CD4-positive, CD25-positive, alpha-beta regulatory T cell (primary cell): ENCODE measurements at regions not wholly inside any gene's neighbourhood (a gene's known extent, or its start where the extent isn't known, plus 50 kb on each side); places are given as distances from the start of the nearest gene placed in this dataset.
A peak's percentile ranks its signal among the peaks of the same experiment; 100 is the strongest.

ENCODE experiments used
- ATAC-seq, 2 donors: fragments of 150-1000 bp; cut with Tn5 transposase; one replicate each; pipeline ENCODE4 v1.10.0; 2021; ENCODE audit warnings: low read depth in 2 of 2, moderate number of reproducible peaks in 2 of 2, moderate library complexity in 1 of 2
- DNase-seq, 3 donors: peaks; one replicate each; pipeline versions ENCODE4 v3.0.0 to v3.0.0-alpha.2; 2012 to 2022; ENCODE audit warnings: mixed read lengths in 1 of 3
- H3K27ac ChIP-seq: one replicate; pipeline ENCODE4 v1.7.0; 2013; ENCODE audit warnings: mild to moderate bottlenecking, low read length; ENCODE audit not compliant: insufficient read depth, poor library complexity, severe bottlenecking
- H3K27me3 ChIP-seq: one replicate; pipeline ENCODE4 v1.7.0; 2013; ENCODE audit warnings: low read length; ENCODE audit not compliant: control insufficient read depth, insufficient read depth
- H3K36me3 ChIP-seq: one replicate; pipeline ENCODE4 v1.7.0; 2013; ENCODE audit warnings: mild to moderate bottlenecking, low read length, moderate library complexity; ENCODE audit not compliant: control insufficient read depth, insufficient read depth
- H3K4me1 ChIP-seq: 2 replicates; pipeline ENCODE4 v1.7.0; 2013; ENCODE audit warnings: mild to moderate bottlenecking, low read length; ENCODE audit not compliant: insufficient read depth, control insufficient read depth, poor library complexity, severe bottlenecking
- H3K4me3 ChIP-seq: one replicate; pipeline ENCODE4 v1.7.0; 2013; ENCODE audit warnings: low read depth, mild to moderate bottlenecking, low read length, moderate library complexity
- H3K9me3 ChIP-seq, 2 experiments: 1 replicate in 1 of 2; 2 replicates in 1 of 2; pipeline ENCODE4 v1.7.0; 2013; ENCODE audit warnings: low read length in 2 of 2, mild to moderate bottlenecking in 1 of 2, moderate library complexity in 1 of 2; ENCODE audit not compliant: control insufficient read depth in 2 of 2
- H3K27ac Mint-ChIP-seq, 3 donors: one replicate each; pipeline ENCODE4 v1.8.0; 2020 to 2022; ENCODE audit warnings: mild to moderate bottlenecking in 3 of 3, mixed read lengths in 3 of 3, moderate library complexity in 2 of 3
- H3K27me3 Mint-ChIP-seq: one replicate; pipeline ENCODE4 v1.8.0; 2022; ENCODE audit warnings: mild to moderate bottlenecking, mixed read lengths
- H3K36me3 Mint-ChIP-seq: one replicate; pipeline ENCODE4 v1.8.0; 2020; ENCODE audit warnings: mixed read lengths
- H3K4me1 Mint-ChIP-seq, 4 donors: one replicate each; pipeline ENCODE4 v1.8.0; 2020 to 2022; ENCODE audit warnings: mixed read lengths in 4 of 4, mild to moderate bottlenecking in 1 of 4
- H3K4me3 Mint-ChIP-seq, 4 donors: one replicate each; pipeline ENCODE4 v1.8.0; 2020 to 2022; ENCODE audit warnings: mild to moderate bottlenecking in 4 of 4, mixed read lengths in 4 of 4, moderate library complexity in 3 of 4
- H3K9me3 Mint-ChIP-seq, 7 donors: one replicate each; pipeline ENCODE4 v1.8.0; 2020 to 2022; ENCODE audit warnings: mixed read lengths in 7 of 7, mild to moderate bottlenecking in 3 of 7, moderate library complexity in 2 of 7

- H3K9me3 Mint-ChIP-seq: no peaks in the 10 kb centered on the region
- H3K4me3 Mint-ChIP-seq: no peak overlapping the region
- H3K36me3 Mint-ChIP-seq: no peaks in the 10 kb centered on the region
Measured at GRCh38 chr7:47682874-47683273, 101.0 kb upstream of the TNS3 start.

DNA sequence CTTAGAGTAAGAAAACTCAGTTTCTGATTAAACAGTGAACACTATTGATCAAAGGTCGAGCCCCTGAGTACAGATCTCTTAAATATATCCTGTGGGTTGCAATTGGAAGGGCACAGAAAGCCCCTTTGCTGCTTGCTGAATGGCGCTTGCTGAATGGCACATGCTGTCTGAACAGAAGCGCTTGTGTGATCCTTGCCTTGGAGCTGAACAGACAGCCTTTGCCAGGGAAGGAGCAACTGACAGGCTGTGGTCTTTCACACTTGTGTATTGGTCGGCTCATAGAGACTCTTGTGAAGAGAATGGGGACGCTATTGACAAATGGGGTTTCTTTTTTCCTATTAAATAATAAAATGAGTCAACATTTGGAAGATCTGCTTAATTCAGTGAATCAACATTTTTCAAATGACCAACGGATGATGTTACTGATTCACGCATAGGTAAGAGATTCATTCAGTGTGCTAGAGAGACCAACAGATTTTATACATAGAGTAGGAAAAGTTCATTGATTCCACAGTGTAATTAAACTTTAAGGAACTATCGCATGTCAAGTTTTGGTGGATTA lies 99.4 kb upstream of the TNS3 start:
- H3K27ac Mint-ChIP-seq: no peak overlapping the region
- H3K4me3 ChIP-seq: no peak overlapping the region
- peaks cover 0 to 5% (median 0%) of the 10 kb centered on the region in 7 donors for H3K9me3 Mint-ChIP-seq

More at GRCh38 chr7:47682874-47683273, 101.0 kb upstream of the TNS3 start:
- no peaks in the 10 kb centered on the region for H3K27me3 Mint-ChIP-seq
- Histone ChIP-seq H3K27me3 (no peaks in the 10 kb centered on the region), H3K4me1 (no peaks in the 10 kb centered on the region), H3K4me3 (no peak overlapping the region), H3K27ac (no peak overlapping the region), H3K36me3 (no peaks in the 10 kb centered on the region), H3K9me3 (no peaks in the 10 kb centered on the region)
- DNase-seq (no peak), ATAC-seq (no peak)
- peaks cover 0 to 2% (median 0%) of the 10 kb centered on the region in 4 donors for H3K4me1 Mint-ChIP-seq
- H3K27ac Mint-ChIP-seq: no peak overlapping the region

DNA sequence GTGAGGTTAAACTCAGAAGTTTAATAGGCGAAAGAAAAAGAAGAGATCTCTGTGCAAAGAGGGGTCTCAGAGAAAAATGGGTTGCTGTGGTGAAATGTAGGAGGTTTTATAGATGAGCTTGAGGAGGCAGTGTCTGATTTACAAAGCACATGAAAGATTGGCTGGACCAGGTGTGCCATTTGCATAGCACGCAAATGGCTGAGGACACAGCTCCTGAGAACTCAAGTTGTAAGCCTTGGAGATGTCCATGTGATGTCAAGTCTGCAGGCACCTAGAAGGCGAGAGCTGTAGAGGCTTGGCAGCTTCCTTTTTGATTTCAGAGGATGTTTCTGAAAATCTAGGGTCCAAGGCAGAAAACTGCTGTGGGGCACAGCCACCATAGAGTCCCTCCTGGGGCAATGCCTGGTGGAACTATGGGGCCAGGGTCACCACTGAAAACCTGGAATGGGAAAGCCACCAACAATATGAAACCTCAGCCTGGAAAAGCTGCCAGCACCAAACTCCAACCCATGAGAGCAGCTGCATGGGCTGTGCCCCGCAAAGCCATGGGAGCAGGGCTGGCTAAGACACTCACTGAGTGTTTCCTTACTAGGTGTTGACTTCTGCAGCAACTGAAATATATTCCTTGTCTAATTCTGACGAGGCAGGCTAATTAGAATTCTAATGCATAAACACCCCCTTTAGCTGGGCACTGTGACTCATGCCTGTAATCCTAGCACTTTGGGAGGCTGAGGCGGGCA lies 96.9 kb upstream of the TNS3 start:
- H3K4me3 Mint-ChIP-seq: no peak overlapping the region
- no peak overlapping the region for H3K4me3 ChIP-seq
- no peaks in the 10 kb centered on the region for H3K27me3 Mint-ChIP-seq
- H3K27me3 ChIP-seq: no peaks in the 10 kb centered on the region
- H3K27ac Mint-ChIP-seq: no peak overlapping the region
- ATAC-seq: no peak
- no peak overlapping the region for H3K27ac ChIP-seq
- no peaks in the 10 kb centered on the region for H3K4me1 ChIP-seq
- peaks cover 0 to 5% (median 0%) of the 10 kb centered on the region in 7 donors for H3K9me3 Mint-ChIP-seq
- peaks cover 0 to 1% of the 10 kb centered on the region in 2 experiments for H3K9me3 ChIP-seq
- no peaks in the 10 kb centered on the region for H3K36me3 ChIP-seq
- no peaks in the 10 kb centered on the region for H3K36me3 Mint-ChIP-seq
- no peak for DNase-seq
- peaks cover 0 to 2% (median 0%) of the 10 kb centered on the region in 4 donors for H3K4me1 Mint-ChIP-seq

More for the DNA sequence above, 99.4 kb upstream of the TNS3 start:
- Histone ChIP-seq H3K36me3 (no peaks in the 10 kb centered on the region), H3K4me1 (no peaks in the 10 kb centered on the region), H3K27ac (no peak overlapping the region), H3K9me3 (no peaks in the 10 kb centered on the region), H3K27me3 (no peaks in the 10 kb centered on the region)
- Mint-ChIP-seq H3K27me3 (no peaks in the 10 kb centered on the region), H3K36me3 (no peaks in the 10 kb centered on the region), H3K4me3 (no peak overlapping the region), H3K4me1 (peaks cover 0 to 2% (median 0%) of the 10 kb centered on the region in 4 donors)
- DNase-seq (no peak), ATAC-seq (no peak)

DNA sequence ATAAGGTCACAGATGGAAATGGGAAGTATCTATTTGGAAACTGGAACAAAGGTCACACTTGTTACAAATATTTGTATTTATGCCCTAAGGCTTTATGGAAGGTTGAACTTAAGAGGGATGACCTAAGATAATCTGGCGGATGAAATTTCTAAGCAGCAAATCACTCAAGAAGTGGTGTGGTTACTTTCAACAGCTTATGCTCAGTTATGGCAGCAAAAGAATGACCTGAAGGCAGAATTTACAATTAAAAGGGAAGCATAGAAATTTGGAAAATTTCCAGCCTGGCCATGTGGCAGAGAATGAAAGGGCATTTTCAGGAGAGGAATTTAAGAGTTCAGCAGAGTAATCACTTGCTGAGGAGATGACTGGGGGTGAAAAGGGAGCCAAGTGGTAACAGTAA lies 95.8 kb upstream of the TNS3 start:
- peaks cover 0 to 2% (median 0%) of the 10 kb centered on the region in 4 donors for H3K4me1 Mint-ChIP-seq
- Histone ChIP-seq H3K27ac (no peak overlapping the region), H3K4me3 (no peak overlapping the region), H3K4me1 (no peaks in the 10 kb centered on the region), H3K36me3 (no peaks in the 10 kb centered on the region), H3K27me3 (no peaks in the 10 kb centered on the region), H3K9me3 (peaks cover 0 to 1% of the 10 kb centered on the region in 2 experiments)
- DNase-seq: no peak
- no peaks in the 10 kb centered on the region for H3K27me3 Mint-ChIP-seq
- peaks cover 0 to 5% (median 0%) of the 10 kb centered on the region in 7 donors for H3K9me3 Mint-ChIP-seq
- no peak for ATAC-seq
- no peaks in the 10 kb centered on the region for H3K36me3 Mint-ChIP-seq
- H3K27ac Mint-ChIP-seq: no peak overlapping the region
- no peak overlapping the region for H3K4me3 Mint-ChIP-seq

- H3K27ac ChIP-seq: no peak overlapping the region
- no peak for DNase-seq
- peaks cover 0 to 1% of the 10 kb centered on the region in 2 experiments for H3K9me3 ChIP-seq
- H3K4me1 ChIP-seq: no peaks in the 10 kb centered on the region
- Mint-ChIP-seq H3K36me3 (no peaks in the 10 kb centered on the region), H3K9me3 (peaks cover 0 to 5% (median 0%) of the 10 kb centered on the region in 7 donors), H3K4me1 (peaks cover 0 to 2% (median 0%) of the 10 kb centered on the region in 4 donors), H3K4me3 (no peak overlapping the region), H3K27me3 (no peaks in the 10 kb centered on the region), H3K27ac (peak overlapping the region in 1 of 3 donors; percentile 29)
- no peaks in the 10 kb centered on the region for H3K27me3 ChIP-seq
- no peak overlapping the region for H3K4me3 ChIP-seq
- H3K36me3 ChIP-seq: no peaks in the 10 kb centered on the region
- no peak for ATAC-seq
Measured at GRCh38 chr7:47677093-47677492, 95.2 kb upstream of the TNS3 start.

- H3K27ac ChIP-seq: no peak overlapping the region
- DNase-seq (no peak), ATAC-seq (no peak)
- no peaks in the 10 kb centered on the region for H3K36me3 ChIP-seq
- Mint-ChIP-seq H3K9me3 (peaks cover 0 to 5% (median 0%) of the 10 kb centered on the region in 7 donors), H3K27ac (no peak overlapping the region), H3K4me1 (no peaks in the 10 kb centered on the region), H3K4me3 (no peak overlapping the region), H3K36me3 (no peaks in the 10 kb centered on the region), H3K27me3 (peaks cover 4% of the 10 kb centered on the region)
- no peaks in the 10 kb centered on the region for H3K4me1 ChIP-seq
- peaks cover 0 to 1% of the 10 kb centered on the region in 2 experiments for H3K9me3 ChIP-seq
- no peaks in the 10 kb centered on the region for H3K27me3 ChIP-seq
- no peak overlapping the region for H3K4me3 ChIP-seq
Measured at GRCh38 chr7:47672977-47673381, 91.1 kb upstream of the TNS3 start.

DNA sequence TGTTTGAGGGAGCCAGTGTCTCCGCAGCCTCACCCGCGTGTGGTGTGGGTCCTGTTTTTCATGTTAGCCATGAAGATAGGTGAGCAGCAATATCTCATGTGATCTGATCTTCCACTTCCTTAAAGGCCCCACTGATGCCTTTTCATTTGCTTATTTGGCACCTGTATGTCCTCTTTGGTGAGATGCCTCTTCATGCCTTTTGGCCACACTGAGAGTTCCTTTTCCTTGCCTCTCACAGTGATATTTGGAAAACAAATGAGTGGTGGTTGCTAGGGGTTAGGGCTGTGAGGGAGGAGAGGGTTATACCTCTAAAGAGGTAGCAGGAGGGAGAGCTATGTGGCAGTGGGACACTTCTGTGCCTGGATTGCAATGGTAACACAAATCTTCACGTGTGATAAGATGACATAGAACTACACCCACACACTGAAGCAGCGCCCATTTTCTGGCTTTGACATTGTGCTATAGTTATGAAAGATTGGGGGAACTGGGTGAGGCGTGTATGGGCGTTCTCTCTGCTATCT lies 90.4 kb upstream of the TNS3 start:
- no peak overlapping the region for H3K4me3 Mint-ChIP-seq
- no peaks in the 10 kb centered on the region for H3K27me3 ChIP-seq
- H3K9me3 Mint-ChIP-seq: peaks cover 0 to 3% (median 0%) of the 10 kb centered on the region in 7 donors
- H3K9me3 ChIP-seq: peaks cover 0 to 1% of the 10 kb centered on the region in 2 experiments
- no peaks in the 10 kb centered on the region for H3K4me1 ChIP-seq
- H3K27me3 Mint-ChIP-seq: peaks cover 4% of the 10 kb centered on the region
- no peak overlapping the region for H3K4me3 ChIP-seq
- no peaks in the 10 kb centered on the region for H3K4me1 Mint-ChIP-seq
- no peaks in the 10 kb centered on the region for H3K36me3 Mint-ChIP-seq
- no peak overlapping the region for H3K27ac Mint-ChIP-seq
- no peak overlapping the region for H3K27ac ChIP-seq
- H3K36me3 ChIP-seq: no peaks in the 10 kb centered on the region
- ATAC-seq: no peak
- no peak for DNase-seq
